ENCODE measurements at regions not wholly inside any gene's neighbourhood (a gene's known extent, or its start where the extent isn't known, plus 50 kb on each side); places are given as distances from the start of the nearest gene placed in this dataset.

DNA sequence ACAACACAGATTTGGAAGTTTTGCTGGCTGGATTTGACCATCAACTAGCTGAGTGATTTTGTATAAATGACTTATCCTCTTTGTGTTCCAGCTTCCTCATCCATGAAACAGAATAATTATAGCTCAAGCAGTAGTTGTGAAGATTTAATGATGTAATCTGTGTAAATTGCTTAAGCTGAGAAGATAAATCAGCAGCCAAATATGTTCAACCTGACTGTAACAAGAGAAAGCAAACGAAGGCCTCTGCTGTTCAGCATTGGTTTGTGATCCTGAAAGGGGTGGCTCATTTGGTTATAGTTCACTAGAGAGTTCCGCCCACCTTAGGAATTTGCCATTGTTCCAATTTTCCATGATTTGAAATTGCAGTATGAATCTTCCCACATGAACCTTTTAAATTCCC lies 75.7 kb upstream of the CCDC112 start:
- DNase-seq = no peak

DNA sequence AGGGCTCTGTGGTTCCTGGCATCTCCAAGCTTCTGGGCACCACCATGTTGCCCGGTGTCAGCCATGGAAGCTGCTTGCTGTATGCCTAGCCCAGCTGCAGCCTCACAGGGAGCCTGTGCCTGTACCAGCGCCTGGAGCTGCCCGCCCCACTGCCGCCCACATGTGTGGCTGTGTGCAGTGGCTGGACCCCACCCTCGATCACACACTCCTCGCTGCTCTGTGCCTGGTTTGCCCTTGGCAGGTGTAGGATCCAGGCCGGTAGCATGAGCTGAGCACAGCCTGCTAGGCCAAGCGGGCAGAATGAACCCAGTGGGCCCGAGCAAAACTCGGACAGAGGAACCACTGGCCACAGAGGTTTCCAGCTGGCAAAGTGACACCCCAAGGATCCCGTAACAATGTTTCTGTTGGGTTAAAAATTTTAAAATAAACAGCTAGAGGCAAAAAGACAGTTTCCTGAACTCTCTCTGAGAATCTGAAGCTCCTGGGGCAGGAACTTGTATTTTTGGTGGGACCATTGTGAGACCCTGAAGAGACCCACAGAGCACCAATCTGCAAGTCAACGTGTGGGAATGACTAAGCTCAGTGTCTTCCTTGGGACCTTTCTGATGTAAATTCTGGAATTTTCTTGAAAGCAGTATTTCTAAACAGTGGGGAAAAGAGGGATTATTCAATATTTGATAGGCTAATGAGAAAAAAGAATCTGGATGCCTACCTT lies 73.1 kb upstream of the CCDC112 start:
- DNase-seq = no peak

DNA sequence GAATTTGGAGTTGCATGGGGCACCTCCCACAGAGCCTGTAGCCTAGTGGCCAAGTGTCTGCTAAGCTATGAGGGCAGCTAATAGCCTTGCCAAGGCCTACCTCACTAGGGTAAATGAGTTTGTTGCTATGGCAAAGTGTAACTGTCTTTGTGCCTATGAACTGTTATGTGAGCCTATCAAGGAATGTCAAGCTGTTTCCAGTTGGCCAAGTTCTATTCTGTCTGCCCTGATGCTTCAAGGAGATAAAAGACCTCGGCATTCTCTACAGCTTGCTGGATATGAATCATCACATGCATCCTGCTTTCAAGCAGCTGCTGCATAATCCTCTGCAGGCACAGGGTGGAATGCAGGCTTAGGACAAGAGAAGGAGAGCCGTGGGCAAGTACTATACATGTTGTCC lies 69.8 kb upstream of the CCDC112 start:
- no peak for DNase-seq

DNA sequence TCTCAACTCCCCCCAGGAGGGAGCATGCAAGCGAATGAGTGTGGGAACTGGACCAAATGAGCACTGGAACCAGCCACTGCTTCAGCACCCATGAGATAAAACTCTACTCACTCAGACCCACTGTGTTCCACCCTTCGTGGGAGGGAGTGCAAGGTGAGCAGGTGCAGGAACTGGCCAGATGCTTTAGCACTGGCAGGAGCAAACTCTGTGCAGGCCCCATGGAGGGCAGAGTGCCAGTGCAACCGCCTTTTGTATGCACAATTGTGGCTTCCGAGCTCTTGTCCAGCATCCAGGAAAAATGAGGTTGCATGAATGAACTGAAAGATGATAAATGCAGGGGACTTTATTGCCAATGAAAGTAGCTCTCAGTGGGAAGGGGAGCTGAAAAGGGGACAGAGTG lies 67.4 kb upstream of the CCDC112 start:
- DNase-seq = no peak

DNA sequence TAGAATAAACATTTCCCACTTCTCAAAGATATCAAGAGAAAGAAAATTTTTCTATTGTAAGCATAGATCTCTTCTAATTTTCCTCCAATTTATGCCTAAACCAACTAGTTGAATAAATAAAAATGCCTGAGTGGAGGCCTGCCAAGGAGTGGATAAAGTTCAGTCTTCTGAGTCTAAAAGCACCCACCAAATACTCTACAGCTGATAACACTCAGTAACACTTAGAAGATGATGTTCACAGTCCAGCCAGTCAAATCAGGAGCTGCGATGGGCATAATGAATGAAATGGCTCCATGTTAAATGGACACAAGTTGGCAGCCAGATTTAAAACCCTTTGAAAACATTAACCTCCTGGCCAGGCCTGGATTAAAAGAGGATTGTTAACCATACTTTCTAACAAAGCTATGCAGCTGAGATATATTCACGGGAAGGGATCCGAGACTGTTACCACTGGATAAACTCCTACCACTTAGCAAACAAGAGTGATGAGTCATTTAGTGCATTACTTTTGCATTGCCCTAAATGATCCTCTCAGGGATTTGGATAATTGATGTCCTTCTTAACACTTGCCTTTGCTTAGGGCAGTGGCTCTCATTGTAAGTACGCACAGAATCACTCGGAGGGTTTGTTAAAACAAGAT lies 63.7 kb upstream of the CCDC112 start:
- no peak for DNase-seq

DNA sequence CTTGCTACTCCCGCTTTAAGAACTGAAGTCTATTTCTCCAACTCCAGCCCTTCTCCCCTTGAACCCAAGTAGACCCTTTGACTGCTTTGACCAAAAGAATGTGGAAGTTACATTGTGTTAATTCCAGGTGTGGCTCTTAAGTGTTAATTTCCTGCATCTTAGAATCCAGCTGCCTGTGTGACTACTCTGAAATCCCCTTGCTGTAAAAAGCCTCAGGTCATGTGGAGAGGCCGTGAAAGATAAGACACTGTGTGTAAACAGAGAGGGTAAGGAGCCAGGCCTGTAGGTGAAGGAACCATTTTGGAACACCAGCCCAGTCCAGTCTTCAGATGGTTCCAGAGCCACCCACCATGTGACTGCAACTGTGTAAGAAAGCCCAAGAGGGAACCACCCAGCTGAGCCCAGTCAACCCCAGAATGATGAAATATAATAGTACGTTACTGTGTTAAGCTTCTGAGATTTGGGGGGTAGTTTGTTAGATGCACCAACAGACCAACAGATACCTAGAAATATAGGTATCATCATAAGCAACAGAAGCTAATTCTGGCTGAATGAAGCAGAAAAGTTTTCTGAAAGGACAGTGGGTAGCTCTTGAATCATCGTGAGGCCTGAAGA lies 59.4 kb upstream of the CCDC112 start:
- no peak for DNase-seq

DNA sequence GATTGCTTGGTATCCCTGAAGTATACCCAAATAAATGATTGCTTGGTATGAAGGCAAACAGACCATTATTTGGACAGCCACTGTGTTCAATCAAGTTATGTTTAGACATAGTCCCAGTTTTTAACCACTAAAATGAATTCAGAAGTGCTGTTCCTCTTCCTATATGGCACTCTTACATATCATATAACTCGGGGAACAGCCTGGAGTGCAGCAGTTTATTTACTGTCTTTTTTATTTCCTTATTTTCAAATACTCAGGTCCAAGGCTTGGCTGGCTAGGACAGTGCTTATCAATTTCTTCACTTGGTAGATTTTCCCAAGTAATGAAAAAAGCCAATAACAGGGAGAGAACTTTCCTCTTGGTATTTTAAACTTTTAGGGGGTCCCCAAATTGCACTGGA lies 58.6 kb upstream of the CCDC112 start:
- DNase-seq = no peak

DNA sequence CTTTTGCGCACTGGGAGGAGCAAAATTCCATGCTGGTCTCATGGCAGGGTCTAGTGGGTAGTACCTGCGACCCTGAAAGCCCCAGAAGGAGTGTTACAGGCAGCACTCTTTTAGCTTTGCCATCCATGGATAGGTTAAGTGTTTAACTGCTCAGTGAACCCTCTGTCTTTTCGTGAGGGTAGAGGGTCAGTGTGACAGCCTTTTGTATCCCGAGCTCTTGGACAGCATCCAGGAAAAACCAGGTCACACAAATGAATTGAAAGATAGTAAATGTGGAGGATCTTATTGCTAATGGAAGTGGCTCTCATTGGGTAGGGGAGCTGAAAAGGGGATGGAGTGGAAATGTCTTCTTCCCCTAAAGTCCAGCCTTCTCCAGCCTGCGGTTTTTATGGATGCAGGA lies 57.8 kb upstream of the CCDC112 start:
- no peak for DNase-seq

DNA sequence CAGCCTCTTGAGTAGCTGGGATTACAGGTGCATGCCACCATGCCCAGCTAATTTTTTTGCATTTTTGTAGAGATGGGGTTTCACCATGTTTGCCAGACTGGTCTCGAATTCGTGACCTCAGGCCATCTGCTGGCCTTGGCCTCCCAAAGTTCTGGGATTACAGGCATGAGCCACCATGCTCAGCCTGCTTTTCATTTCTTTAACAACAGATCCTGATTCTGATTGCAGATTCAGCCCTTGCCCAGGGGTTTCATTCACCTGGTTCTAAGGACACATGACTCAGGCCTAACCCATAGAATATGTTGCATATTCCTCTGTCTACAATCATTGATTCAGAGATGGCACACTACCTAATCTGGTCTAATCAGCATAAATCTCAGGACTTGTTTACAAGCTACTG lies 56.1 kb upstream of the CCDC112 start:
- no peak for DNase-seq

DNA sequence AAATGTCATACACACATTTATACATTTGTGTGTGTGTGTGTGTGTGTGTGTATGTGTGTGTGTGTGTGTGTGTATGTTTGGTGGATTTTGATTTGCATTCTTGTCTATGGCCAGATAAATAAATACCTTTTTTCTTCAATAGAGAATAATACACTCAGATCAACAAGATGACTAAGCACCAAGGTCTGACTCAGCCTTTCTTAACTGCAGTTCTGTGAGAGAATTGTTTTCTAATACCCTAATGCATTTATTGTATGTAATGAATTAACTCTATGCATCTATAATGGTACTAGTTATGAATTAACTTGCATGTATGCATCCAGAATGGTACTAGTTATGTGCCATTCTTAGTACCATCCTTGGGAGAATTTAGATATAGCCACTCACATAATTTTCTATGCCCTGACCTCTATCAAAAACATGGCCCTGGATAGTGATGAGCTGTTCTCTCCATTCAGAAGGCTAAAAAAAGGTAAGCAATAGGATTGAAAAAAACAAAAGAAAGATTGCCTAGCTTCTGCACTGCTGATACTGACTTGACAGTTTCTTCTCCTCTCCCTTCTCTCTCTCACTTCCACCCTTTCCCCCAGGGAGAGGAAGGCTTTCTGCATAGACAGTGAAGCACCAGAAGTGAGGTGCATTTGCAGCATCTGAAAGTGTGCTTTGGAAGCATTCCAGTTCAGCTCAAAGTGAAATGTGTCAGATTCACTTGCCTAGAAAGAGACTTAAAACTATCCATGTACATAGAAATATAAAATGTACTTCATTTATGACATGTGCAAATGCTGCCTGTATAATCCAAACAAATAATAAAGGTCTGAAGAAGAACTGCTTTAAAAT lies 55.1 kb upstream of the CCDC112 start:
- DNase-seq = peak; percentile 90

DNA sequence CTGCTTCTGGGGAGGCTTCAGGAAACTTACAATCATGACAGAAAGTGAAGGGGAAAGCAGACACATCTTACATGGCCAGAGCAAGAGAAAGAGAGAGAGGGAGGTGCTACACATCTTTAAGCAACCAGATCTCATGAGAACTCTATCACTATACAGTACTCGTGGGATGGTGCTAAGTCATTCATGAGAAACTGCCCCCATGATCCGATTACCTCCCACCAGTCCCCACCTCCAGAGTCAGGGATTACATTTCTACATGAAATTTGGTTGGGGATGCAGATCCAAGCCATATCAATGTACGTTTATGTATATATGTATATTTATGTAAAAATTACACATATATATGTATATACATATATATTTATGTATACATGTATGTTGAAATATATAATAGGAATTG lies 54.4 kb upstream of the CCDC112 start:
- no peak for DNase-seq

DNA sequence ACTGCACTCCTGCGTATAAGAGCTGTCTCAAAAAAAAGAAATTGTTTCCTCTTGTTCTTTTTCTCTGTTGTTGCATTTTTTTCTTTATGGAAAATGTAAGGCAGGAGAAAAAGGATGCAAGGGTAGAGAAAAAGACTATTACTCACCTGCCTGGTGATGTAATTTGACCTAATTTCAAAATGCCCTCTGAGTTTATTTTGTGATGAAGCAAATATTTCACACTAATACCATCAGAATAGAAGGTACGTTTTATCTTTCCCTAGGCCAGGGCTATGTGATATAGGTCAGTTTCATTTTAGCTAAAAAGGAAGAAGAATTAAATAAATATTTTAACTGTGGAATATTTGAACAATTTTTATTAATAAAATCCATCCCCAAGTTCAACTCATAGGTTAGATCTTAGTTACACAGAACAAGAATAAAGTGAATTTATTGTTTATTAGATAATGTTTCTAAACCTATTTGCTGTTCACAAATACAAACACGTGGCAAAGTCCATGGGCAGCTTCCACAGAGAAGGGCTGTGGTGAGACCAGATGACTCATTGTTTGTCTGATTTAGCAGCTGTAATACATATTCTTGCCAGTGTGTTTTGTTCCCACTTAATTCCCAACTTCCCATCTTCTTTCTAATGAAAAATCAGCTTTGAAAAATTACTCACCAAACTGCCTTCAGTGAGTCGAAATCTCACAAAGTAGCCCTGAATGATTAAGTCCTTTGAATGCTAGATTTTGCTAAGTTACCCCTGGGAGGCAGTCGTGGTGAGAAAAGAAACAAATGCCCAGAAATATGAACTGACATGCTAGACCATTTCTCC lies 52.8 kb upstream of the CCDC112 start:
- peak; percentile 63 for DNase-seq

DNA sequence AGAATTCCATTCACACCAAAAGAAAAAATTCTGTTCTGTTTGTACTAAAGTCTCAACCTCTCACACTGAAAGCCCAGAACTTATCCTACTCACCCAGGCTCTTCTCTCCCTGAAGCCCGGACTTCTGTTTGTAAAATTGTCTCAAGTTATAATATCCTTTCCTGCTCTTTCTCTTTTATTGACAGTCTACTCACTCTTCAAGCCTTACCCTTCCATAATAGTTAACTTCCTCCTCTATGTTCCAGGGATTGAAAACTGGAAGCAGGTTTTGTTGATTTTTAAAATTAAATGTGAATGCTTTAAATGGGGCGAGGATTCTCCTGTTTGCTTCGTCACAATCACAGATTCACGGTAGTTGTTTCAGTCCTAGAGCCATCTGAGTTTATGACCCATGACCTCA lies 51.7 kb upstream of the CCDC112 start:
- no peak for DNase-seq

Data from RPMI8226 (cell line).